Stomach smooth muscle (tissue), 2 donors: ENCODE measurements at regions not wholly inside any gene's neighbourhood (a gene's known extent, or its start where the extent isn't known, plus 50 kb on each side); places are given as distances from the start of the nearest gene placed in this dataset.

ENCODE experiments used
- H3K27ac ChIP-seq: one replicate; pipeline ENCODE4 v1.7.0; 2013; ENCODE audit warnings: mild to moderate bottlenecking, low read length, inconsistent platforms
- H3K27me3 ChIP-seq, 2 donors: one replicate each; pipeline ENCODE4 v1.7.0; 2013; ENCODE audit warnings: low read length in 2 of 2; ENCODE audit not compliant: insufficient read depth in 2 of 2, control insufficient read depth in 1 of 2
- H3K36me3 ChIP-seq, 2 donors: one replicate each; pipeline ENCODE4 v1.7.0; 2013; ENCODE audit warnings: low read length in 2 of 2; ENCODE audit not compliant: control insufficient read depth in 2 of 2, insufficient read depth in 2 of 2
- H3K4me1 ChIP-seq: one replicate; pipeline ENCODE4 v1.7.0; 2013; ENCODE audit warnings: low read length; ENCODE audit not compliant: control insufficient read depth, insufficient read depth
- H3K4me3 ChIP-seq, 2 donors: one replicate each; pipeline ENCODE4 v1.7.0; 2013; ENCODE audit warnings: low read length in 2 of 2
- H3K9ac ChIP-seq, 2 donors: one replicate each; pipeline ENCODE4 v1.7.0; 2013; ENCODE audit warnings: low read length in 2 of 2, mild to moderate bottlenecking in 1 of 2
- H3K9me3 ChIP-seq, 2 donors: one replicate each; pipeline ENCODE4 v1.7.0; 2013; ENCODE audit warnings: low read length in 2 of 2; ENCODE audit not compliant: control insufficient read depth in 2 of 2
- donor health status: healthy.
- donor health status: Pancreatic carcinoma.

GRCh38 chr2:129910446-129911362 lies 68.8 kb upstream of the RAB6C start:
- no peaks in the 10 kb centered on the region for H3K36me3 ChIP-seq

DNA sequence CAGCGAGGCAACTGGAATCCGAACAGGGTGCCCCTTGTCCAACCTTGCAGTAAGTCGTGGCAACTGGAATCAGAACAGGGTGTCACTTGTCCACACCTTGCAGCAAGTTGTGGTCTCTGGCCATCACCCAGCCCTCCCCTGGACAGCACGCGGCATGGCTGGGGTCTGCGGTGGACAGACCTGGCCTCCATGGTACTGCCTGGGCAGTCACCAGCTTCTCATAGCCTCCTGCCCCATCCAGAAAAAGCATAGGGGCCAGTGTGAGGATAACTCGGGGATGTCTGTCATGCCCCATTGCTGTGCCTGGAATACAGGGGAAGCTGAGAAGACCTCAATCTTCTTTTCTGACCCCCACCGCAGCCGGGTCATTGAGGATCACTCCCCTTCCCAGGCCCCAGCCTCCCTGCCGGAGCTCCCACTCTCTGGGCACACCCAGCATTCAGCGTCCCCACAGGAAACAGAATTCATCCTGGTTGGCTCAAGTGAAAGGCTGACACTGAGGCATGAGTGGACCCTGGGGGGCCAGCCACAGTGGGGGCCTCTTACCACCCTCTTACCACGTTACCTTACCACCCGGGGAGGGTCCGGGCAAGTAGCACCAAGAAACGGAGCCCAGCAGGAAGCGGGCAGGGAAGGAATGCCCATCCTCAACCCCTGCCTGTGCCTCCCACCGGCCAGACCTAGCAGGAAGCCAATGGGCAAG lies 68.0 kb upstream of the RAB6C start:
- Histone ChIP-seq H3K4me3 (no peak overlapping the region), H3K9me3 (no peaks in the 10 kb centered on the region), H3K4me1 (no peaks in the 10 kb centered on the region), H3K27me3 (peaks cover 0 to 4% of the 10 kb centered on the region in 2 donors), H3K9ac (no peak overlapping the region), H3K36me3 (no peaks in the 10 kb centered on the region), H3K27ac (no peak overlapping the region)

More at GRCh38 chr2:129910446-129911362, 68.8 kb upstream of the RAB6C start:
- H3K9ac ChIP-seq = no peak overlapping the region
- peaks cover 0 to 8% of the 10 kb centered on the region in 2 donors for H3K27me3 ChIP-seq
- no peaks in the 10 kb centered on the region for H3K9me3 ChIP-seq
- no peak overlapping the region for H3K4me3 ChIP-seq
- H3K27ac ChIP-seq = no peak overlapping the region
- H3K4me1 ChIP-seq = no peaks in the 10 kb centered on the region

- H3K4me1 ChIP-seq = no peaks in the 10 kb centered on the region
- H3K9ac ChIP-seq = no peak overlapping the region
- no peak overlapping the region for H3K27ac ChIP-seq
- peaks cover 0 to 4% of the 10 kb centered on the region in 2 donors for H3K27me3 ChIP-seq
- H3K4me3 ChIP-seq = no peak overlapping the region
- H3K36me3 ChIP-seq = no peaks in the 10 kb centered on the region
- peaks cover 0 to 2% of the 10 kb centered on the region in 2 donors for H3K9me3 ChIP-seq
These were observed 67.2 kb upstream of the RAB6C start for GRCh38 chr2:129912066-129912820.

- H3K4me1 ChIP-seq = no peaks in the 10 kb centered on the region
- H3K4me3 ChIP-seq = no peak overlapping the region
- H3K27ac ChIP-seq = no peak overlapping the region
- no peaks in the 10 kb centered on the region for H3K36me3 ChIP-seq
- no peak overlapping the region for H3K9ac ChIP-seq
- peaks cover 6% of the 10 kb centered on the region in 2 donors for H3K9me3 ChIP-seq
- peaks cover 0 to 4% of the 10 kb centered on the region in 2 donors for H3K27me3 ChIP-seq
These were observed 66.4 kb upstream of the RAB6C start for GRCh38 chr2:129912871-129913694.

- Histone ChIP-seq H3K4me1 (no peaks in the 10 kb centered on the region), H3K27ac (no peak overlapping the region), H3K9me3 (peaks cover 8 to 12% of the 10 kb centered on the region in 2 donors), H3K36me3 (no peaks in the 10 kb centered on the region), H3K27me3 (peaks cover 0 to 4% of the 10 kb centered on the region in 2 donors), H3K4me3 (no peak overlapping the region), H3K9ac (no peak overlapping the region)
These were observed 65.6 kb upstream of the RAB6C start for GRCh38 chr2:129913695-129914495.

DNA sequence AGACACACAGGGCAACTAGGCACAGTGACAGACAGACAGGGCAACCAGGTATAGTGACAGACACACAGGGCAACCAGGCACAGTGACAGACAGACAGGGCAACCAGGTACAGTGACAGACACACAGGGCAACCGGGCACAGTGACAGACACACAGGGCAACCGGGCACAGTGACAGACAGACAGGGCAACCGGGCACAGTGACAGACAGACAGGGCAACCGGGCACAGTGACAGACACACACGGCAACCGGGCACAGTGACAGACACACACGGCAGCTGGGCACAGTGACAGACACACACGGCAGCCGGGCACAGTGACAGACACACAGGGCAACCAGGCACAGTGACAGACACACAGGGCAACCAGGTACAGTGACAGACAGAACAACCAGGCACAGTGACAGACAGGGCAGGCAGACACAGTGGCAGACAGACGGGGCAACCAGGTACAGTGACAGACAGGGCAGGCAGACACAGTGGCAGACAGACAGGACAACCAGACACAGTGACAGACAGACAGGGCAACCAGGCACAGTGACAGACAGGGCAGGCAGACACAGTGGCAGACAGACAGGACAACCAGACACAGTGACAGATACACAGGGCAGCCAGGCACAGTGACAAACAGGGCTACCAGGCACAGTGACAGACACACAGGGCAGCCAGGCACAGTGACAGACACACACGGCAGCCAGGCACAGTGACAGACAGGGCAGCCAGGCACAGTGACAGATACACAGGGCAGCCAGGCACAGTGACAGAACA lies 64.7 kb upstream of the RAB6C start:
- no peaks in the 10 kb centered on the region for H3K4me1 ChIP-seq
- no peak overlapping the region for H3K27ac ChIP-seq
- H3K36me3 ChIP-seq = no peaks in the 10 kb centered on the region
- no peak overlapping the region for H3K4me3 ChIP-seq
- no peak overlapping the region for H3K9ac ChIP-seq
- peaks cover 8 to 12% of the 10 kb centered on the region in 2 donors for H3K9me3 ChIP-seq
- H3K27me3 ChIP-seq = peaks cover 0 to 4% of the 10 kb centered on the region in 2 donors

DNA sequence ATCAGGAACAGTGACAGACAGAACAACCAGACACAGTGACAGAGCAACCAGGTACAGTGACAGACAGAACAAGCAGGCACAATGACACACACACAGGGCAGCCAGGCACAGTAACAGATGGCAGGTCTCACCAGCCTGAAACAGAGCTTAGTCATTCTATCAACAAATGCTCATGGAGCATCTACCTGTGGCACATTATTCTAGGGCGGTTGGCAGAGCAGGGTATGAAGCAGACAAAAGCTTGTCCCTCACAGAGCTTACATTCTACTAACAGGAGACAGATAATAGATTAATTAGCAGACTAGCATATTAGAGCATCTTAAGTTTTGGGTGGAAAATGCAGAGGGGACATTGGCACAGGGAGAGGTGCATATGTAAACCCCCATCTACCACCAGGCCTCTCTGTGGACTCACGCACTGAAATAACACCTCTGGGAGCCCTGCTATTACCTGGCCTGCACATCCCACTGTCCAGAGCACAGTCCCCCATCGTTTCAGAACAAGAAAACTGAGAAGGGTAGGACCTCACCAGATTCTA lies 64.1 kb upstream of the RAB6C start:
- Histone ChIP-seq H3K27ac (no peak overlapping the region), H3K4me3 (no peak overlapping the region), H3K4me1 (no peaks in the 10 kb centered on the region), H3K9me3 (peaks cover 8 to 12% of the 10 kb centered on the region in 2 donors), H3K27me3 (peaks cover 0 to 4% of the 10 kb centered on the region in 2 donors), H3K9ac (no peak overlapping the region), H3K36me3 (no peaks in the 10 kb centered on the region)

GRCh38 chr2:129918604-129919003 lies 60.9 kb upstream of the RAB6C start:
- no peak overlapping the region for H3K27ac ChIP-seq
- peaks cover 12 to 15% of the 10 kb centered on the region in 2 donors for H3K27me3 ChIP-seq
- no peak overlapping the region for H3K4me3 ChIP-seq
- peaks cover 8 to 12% of the 10 kb centered on the region in 2 donors for H3K9me3 ChIP-seq
- H3K9ac ChIP-seq = no peak overlapping the region
- no peaks in the 10 kb centered on the region for H3K36me3 ChIP-seq
- peaks cover 4% of the 10 kb centered on the region for H3K4me1 ChIP-seq
